NCI-H524 treated with DMSO at 0.1 percent for 48 hours (cell line): ENCODE measurements at regions not wholly inside any gene's neighbourhood (a gene's known extent, or its start where the extent isn't known, plus 50 kb on each side); places are given as distances from the start of the nearest gene placed in this dataset.
"Not testable (repeated sequence)": the region's sequence is repeated elsewhere in the genome, so short reads cannot be mapped to it uniquely, and the experiment has no call there.

Experiments
- DNase-seq: peaks from one replicate; lab custom pipeline; 2025; lab: John Stamatoyannopoulos, UW

DNA sequence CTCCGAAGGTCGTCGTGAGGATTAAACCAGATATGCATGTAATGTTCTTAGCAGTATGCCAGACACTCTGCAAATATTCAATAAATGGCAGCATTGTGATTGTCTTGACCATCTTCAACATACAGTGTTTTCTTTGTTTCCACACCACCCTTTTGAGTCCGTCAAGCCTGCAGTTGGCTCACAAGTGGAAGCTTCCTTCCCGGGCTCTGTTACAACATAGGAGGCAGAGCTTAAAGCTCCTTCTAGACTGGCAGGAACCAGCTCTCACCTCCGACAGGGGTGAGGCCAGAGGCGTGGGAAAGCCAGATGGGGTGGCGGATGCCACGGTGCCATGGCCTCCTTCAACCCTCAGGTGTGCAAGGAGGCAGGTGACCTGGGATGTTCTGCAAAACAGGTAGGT lies 138.3 kb downstream of the FOXL1 start:
- DNase-seq, result no peak

DNA sequence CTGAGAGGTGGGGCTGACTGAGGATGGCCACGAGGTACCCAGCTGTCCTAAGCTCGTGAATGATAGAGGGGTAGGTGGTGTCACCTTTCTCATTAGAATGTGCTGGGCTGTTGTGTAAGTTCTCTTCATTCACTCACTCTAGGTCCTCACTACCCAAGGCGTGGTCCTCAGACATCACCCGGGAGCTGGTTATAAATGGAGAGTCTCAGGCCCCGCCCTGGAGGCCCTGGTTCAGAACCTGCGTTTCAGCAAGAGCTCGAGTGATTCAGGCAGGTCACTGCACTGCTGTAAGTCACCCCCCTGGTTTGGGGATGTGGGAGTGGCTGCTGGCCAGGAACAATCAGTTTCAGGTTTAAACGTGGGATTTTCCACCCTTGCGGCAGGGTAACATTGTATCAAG lies 139.8 kb downstream of the FOXL1 start:
- no peak for DNase-seq

DNA sequence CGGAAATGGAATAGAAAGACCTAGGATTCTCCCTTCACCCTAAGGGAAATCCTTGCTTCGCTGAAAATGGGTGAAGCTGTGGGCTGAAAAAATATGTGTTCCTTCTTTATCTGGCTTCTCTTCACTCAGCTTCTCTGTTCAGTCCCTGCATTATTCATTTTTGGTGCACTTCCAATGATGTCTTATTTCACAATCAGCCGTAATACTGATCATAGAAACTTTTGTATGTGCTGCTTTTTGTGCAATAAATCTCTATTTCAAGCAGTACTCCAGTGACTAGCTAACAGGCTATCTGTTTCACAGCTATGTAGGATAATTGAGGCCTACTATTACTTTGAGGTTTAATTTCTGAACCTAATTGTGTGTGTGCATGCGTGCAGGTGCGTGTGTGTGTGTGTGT lies 144.6 kb downstream of the FOXL1 start:
- no peak for DNase-seq

DNA sequence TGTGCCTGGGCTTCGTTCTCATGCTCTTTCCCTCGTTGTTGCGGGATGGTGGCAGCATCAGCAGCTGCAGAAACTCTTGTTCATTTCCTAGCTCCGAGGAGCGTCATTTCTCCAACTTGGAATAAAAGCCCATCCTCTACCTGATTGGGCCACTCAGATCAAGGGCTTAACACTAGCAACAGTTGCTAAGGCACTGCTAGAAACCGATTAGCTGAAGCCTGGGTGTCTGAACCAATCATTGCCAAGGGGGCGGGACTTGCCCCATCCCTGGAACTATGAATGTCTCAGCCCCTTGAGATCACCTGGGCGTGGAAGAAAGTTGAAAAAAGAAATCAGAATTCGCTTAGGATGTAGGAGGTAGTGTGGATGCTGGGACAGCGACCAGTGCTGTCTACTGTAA lies 145.3 kb downstream of the FOXL1 start:
- no peak for DNase-seq

DNA sequence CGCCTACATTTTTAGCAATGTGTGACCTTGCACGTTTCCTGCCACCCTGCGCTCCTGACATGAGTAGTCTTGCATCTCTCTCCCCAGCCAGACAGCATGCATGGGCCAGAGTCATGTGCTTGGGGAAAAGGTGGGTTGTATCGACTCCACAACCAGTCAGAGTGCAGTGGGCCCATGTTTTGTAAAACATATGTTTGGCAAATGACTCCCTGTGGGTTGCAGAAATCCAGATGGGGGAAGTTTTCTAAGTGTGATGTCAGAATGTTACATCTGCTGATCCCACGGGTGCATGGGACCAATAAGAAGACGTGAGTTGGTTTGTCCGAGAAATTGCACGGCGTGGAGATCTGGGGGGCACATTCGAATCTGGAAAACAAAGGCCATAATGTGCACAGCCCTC lies 147.1 kb downstream of the FOXL1 start:
- DNase-seq, result no peak

DNA sequence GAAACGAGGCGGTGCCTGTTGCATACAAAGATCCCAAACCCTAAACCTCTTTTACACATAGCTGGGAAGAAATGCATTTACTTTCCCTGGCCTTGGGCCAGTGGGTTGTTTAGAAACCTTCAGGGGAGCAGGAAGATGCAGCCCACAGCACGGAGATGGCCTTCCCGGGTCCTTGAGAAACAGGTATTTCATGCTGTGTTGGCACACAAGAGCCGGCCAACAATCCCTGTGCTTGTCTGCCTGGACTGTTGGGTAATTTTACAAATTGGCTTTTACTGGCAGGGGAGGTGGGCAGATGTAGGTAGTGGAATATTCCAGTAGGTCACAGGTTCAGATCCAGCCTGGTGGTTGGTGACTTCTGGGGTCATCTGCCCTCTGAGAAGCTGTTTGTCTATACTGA lies 148.0 kb downstream of the FOXL1 start:
- no peak for DNase-seq

DNA sequence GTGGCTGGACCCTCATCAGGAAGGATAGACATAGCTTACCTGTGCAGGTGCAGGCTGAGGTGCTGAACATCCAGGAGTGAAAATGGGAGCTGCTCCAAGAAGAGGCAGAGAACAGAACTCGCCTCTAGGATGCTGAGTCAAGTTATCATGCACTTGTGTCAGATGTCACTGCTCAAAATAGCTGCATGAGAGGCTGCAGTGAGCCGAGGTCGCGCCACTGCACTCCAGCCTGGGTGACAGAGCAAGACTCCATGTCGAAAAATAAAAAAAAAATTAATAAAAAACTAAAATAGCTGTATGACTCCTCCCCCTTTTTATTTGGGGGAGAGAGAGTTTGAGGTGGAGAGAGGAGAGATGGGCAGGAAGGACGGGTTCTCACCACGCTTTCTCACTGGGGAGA lies 148.8 kb downstream of the FOXL1 start:
- DNase-seq, result no peak

DNA sequence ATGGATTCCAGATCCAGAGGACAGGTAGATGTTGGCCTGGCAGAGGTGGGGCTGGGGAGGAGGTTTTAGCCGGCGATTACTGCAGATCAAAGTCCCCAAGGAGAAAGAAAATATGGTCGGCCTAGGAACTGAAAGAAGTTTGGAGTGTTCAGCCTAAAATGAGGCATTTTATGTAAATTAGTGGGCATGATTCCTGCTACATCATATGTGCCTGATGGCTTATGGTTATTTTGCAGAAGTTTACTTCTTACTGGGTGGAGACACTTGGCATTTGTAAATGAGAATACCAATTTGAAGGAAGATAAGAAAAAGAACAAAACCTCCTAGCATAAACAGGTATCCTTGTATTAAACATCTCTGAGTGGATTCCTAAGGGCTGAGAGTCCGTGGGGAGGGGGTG lies 149.3 kb downstream of the FOXL1 start:
- no peak for DNase-seq

DNA sequence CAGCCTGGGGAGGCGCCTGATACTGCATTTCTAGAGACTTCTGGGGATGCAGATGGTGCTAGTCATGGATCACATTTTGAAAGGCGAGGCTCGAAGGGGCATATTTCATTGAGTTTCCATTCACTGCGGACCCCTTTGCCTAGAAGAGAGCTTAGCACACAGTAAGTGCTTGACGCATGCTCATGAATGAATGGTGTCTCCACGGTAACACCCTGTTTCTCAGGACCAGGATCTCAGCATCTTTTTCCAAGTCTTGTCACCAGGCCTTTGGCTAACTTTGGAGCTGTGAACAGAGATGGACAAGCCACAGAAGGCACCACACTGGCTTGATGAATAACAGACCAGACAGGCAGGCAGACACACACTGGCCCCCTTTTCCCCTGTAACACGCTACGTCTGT lies 151.3 kb downstream of the FOXL1 start:
- DNase-seq, result no peak

DNA sequence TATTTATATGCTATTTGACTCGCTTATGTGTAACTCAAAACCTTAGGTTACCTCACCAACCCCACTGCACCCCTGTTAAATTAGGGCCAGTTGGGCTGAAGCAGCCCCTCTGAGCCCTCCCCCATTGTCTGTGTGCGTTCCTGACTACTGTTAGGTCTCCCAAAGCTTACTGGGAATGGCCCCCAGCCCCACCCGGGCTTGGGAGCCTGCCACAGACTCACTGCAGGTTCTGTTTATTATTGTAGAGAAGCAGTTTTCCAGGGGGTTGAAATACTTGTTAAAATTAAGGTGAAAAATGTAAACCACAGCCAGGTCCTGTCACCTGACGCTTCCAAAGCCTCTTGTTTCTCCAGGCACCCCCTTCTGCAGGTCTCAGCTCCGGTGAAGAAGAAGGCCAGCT lies 151.7 kb downstream of the FOXL1 start:
- no peak for DNase-seq

DNA sequence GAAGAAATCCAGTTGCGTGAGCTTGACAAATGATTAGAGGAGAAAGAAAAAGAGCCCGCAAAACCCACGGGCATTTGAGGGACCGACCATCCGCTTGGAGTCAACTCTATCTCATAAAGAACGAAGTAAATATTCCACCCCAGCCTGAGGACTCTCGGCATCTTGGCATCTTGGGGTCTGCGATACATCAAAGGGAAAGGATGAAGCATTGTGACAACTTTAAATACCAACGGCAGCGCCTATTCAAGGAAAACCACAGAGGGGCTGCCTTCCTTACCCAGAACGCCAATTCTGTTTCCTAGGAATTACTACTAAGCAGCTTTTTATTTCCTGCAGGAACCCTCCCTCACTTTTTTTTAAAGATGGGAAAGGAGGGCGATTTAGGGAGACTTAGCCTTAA lies 152.2 kb downstream of the FOXL1 start:
- DNase-seq, result no peak

DNA sequence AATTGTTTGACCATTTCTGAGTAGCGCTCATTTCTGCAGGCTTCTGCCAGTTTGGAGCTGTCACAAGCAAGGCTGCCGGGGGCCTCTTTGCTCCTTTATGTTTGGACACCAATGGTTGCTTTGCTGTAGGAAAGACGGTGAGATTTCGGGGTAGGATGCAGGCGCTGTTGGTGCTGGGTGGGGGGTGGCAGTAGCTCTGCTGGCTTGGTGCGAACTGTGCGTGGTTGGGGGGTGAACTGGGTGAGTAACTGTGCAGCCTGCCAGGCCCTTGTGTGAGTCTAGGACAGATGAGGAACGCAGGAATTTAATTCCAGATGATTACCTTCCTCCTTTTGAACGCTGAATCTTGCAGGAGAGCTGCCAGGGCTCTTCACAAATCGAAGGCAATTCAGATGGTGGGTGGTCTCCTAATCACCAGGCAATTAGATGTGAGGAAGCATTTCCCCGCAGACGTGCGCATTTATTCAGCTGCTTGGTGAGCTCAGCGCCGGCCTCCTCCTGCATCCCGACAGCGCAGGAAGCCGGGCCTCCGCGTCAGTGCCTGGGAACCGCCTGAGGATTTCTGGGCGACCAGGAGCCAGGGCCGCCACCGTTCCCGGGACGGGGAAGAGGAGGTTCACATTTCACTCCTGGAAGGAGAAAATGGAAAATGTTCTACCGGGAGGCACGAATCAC lies 154.4 kb downstream of the FOXL1 start:
- no peak for DNase-seq

DNA sequence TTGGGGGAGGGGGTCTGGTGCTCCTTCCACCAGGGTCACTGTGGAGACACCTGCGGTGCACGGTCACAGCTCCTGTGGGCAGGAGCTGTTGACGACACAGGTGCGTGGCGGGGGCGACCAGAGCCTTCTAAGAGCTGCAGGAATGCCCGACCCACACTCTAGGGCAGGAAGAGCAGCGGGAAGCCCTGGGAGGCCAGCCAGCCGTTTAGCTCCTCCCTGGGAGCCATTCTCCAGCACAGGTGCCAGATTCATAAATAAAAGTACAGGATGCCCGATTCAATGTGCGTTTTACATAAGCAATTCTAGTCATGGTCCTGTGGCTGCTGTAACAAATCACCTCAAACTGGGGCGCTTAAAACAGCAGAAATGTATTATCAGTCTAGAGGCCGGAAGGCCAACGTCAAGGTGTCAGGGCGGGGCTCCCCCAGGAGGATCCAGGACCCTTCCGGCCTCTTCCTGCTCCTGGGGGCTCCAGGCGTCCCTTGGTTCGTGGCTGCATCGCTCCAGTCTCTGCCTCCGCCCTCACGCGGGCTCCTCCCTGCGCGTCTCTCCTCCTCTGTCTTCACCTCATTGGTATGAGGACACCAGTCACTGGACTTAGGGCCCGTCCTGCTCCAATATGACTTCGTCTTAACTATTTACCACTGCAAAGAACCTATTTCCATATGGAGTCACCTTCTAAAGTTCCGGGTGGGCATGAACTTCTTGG lies 155.4 kb downstream of the FOXL1 start:
- no peak for DNase-seq

DNA sequence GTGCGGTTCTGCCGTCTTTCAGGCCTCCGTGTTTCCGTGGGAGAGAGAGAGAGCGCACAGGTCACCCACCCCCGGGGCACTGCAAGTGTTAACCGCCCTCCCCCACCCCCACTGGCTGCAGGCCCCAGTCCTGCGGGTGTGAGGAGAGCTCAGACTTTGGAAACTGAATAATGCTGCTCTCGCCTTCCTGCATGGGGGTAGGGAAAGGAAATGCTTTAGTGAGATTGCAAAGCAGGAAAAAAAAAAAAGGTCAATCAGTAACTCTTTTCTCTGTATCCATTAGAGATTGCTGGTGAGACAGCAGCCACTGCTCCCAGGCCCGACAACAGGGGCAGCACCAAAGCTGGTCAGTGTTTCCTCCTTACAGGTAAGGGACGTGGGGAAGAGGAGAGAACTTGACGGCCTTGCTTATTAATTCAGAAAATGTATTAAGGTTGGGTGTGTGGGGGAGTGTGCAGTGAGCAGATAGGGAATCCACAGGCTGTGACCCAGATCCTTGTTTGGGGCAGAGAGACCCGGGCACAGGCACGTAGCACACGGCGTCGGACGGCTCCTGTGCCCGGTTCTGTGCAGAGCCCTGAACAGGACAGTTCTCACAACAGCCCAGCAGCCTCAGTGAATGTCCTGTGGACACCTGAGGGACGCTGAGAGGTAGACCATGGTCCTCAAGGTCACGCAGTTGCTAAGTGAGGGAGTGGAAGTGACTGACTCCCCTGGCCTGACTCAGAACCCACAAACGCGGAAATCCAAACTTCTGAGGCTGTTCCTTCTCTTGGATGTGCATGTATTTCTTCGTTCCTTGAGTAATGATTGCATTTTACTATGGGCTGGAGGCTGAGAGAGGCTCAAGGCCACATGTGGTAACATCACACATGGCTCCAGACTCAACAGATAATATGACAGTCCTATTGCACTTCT lies 156.5 kb downstream of the FOXL1 start:
- DNase-seq, result no peak

DNA sequence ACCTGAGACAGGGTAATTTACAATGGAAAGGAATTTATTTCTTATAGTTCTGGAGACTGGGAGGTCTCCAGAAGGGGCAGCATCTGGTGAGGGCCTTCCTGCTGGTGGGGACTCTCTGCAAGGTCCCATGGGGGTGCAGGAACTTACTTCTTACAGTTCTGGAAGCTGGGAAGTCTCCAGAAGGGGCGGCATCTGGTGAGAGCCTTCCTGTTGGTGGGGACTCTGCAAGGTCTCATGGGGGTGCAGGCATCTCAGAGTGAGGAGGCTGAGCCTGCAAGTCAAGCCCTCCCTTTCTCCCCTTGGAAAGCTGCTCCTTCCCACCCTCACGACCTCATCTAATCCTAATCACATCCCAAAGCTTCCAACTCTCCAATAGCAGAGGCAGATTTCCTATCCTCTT lies 157.4 kb downstream of the FOXL1 start:
- DNase-seq, result no peak

DNA sequence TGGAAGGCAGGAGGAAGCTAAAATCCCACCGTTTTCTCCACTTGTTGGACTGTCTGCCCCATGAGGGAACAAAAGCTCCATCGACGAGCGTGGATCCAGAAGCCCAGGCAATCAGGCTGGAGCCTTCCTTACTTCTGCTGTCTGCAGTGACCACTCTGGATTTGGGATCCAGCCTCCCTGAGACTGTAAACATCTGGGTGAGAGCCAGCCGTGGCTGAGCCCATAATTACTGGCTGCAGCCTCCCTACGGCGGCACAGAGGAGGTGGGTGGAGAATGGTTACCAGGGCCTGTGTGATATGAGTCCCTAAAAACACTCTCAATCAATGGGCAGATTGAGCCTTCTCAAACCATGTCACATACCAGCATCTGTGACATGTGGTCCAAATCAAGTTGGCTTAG lies 158.2 kb downstream of the FOXL1 start:
- no peak for DNase-seq

DNA sequence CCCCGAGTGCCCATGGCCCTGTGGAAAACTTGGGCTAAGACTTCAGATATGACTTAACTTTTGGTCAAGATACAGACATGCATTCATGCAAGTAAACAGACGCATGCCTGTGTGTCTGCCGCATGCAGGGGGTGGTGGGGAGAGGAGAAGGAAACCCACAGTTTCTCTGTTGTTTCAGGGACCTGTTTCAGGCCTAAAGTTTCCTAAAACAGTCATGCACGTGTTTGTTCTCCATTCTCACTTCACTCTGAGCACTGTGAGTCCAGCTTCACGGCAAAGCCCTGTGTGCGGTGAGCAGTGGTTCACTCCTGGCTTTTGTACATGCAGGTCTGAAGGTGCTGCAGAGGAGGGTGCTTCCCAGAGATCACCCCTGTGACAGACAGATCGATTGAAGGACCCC lies 158.7 kb downstream of the FOXL1 start:
- DNase-seq, result no peak

DNA sequence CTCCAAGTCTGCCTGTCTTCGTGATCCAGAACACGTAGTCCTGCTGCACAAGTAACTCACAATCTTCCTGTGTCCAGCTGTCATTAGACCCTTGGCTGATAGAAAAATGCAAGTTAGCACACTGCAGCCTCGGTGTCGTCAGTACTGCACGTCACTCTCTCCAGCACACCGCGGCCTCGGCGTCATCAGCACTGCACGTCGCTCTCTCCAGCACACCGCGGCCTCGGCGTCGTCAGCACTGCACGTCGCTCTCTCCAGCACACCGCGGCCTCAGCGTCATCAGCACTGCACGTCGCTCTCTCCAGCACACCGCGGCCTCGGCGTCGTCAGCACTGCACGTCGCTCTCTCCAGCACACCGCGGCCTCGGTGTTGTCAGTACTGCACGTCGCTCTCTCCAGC lies 160.0 kb downstream of the FOXL1 start:
- not testable (repeated sequence) for DNase-seq

DNA sequence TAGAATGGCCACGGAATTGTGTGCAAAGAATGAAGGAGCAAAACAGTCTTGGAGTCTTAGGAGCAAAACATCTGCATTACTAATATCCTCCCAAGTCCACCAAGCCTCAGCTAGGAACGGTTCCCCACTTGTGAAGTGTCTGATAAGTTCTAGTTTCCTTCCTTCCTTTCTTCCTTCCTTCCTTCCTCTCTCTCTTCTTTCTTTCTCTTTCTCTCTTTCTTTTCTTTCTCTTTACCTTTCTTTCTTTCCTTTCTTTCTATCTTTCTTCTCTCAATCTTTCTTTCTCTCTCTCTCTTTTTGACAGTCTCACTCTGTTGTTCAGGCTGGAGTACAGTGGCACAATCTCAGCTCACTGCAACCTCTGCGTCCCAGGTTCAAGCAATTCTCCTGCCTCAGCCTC lies 160.8 kb downstream of the FOXL1 start:
- DNase-seq, result no peak

DNA sequence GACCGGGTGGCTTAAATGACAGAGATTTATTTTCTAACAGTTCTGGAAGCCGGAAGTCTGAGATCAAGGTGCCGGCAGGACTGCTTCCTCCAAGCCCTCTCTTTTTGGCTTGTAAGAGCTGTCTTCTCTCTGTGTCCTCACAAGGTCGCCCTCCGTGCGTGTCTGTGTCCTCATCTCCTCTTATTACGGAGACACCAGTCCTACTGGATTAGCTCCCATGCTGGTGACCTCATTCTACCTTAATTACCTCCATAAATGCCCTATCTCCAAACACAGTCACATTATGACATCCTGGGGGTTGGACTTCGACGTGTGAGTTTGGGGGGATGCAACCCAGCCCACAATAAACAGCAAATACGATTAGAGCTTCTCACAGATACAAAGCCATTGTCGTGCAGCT lies 161.5 kb downstream of the FOXL1 start:
- DNase-seq, result no peak

DNA sequence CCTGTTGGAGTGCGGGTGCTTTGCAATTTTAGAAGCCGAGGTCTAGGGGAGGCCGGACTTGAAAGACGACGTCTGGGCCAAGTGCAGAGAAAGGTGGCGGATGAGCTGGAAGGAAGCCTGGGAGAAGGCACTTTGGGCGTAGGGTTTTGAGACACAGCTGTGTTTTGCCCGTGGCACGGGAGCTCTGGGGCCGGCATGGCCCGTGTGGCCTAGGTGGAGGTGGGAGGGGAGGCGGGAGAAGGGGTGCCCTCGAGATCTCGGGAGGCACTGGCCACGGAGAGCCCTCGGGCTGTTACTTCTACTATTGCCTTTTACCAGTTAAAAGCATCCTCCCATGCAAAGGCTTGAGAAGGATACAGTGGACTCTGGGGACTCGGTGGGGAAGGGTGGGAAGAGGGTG lies 161.9 kb downstream of the FOXL1 start:
- no peak for DNase-seq

DNA sequence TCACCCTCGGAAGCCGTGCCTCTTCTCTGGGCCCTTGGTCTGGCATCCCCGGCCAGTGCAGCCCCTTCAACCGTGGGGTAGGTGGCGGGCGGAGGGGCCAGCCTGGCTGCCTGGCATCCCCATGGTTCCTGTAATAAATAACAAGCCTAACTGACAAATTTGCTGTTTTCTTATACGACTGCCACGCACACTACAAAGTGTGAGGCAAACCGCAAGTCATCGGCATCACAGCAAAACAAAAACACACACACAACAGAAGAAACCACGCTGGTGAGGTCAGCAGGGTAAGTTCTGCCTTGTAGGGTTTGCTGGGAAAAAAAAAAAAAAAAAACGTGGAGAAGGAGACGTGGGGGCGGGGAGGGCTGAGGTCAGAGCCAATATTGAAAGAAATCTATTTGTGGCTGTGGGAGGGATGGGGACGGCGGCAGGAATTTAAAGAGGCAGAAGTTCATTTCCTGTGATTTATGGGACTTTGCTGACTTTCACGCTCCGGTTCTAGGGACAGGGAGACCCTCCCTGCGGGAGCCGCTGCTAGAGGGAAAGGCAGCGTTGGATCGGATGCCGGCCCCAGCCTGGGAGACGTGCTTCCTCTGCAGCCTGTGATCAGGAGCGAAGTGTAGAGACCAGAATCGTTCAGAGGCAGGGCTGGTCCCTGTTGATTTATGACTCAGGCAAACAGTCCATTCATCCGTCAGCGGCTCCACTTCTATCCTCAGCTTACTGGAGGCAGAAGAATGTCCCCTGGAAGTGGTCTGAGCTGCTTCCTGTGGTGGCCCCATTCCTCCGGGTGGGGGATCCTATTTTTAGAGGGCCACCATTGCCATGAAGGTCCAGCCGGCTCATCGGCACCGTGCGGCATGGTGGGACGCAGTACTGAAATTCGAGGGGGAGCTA lies 162.8 kb downstream of the FOXL1 start:
- DNase-seq, result no peak
